WTC11 (cell line): ENCODE measurements at regions not wholly inside any gene's neighbourhood (a gene's known extent, or its start where the extent isn't known, plus 50 kb on each side); places are given as distances from the start of the nearest gene placed in this dataset.

Source experiments
- ATAC-seq: fragments of 200-7000 bp; cut with Tn5 transposase; 2 replicates; pipeline ENCODE4 v1.10.0; 2021; ENCODE audit warnings: mild to moderate bottlenecking, moderate library complexity
- CTCF ChIA-PET: fragments of 300-600 bp; sonication (Branson Sonifier 250); formaldehyde crosslinking; loops from one replicate; lab custom pipeline; 2021; ENCODE audit warnings: antibody characterized with exemption; lab: Charles Lee
- POLR2A ChIA-PET: fragments of 350-600 bp; sonication (Branson Sonifier 250); formaldehyde crosslinking; loops from one replicate; lab custom pipeline; 2021; ENCODE audit warnings: antibody characterized with exemption; lab: Charles Lee
- DNase-seq: peaks from one replicate; pipeline ENCODE4 v3.0.0; 2021; ENCODE audit warnings: low spot score
- H3K27ac Mint-ChIP-seq: 2 replicates; pipeline ENCODE4 v1.8.0; 2021; ENCODE audit warnings: mixed read lengths
- H3K27me3 Mint-ChIP-seq: 2 replicates; pipeline ENCODE4 v1.8.0; 2021; ENCODE audit warnings: low read depth, mild to moderate bottlenecking, moderate library complexity, mixed read lengths
- H3K36me3 Mint-ChIP-seq: 2 replicates; pipeline ENCODE4 v1.8.0; 2021; ENCODE audit warnings: mixed read lengths
- H3K4me1 Mint-ChIP-seq: 2 replicates; pipeline ENCODE4 v1.8.0; 2022; ENCODE audit warnings: mixed read lengths
- H3K4me3 Mint-ChIP-seq: 2 replicates; pipeline ENCODE4 v1.8.0; 2021; ENCODE audit warnings: mild to moderate bottlenecking, moderate library complexity, mixed read lengths
- H3K9me3 Mint-ChIP-seq: 2 replicates; pipeline ENCODE4 v1.8.0; 2021; ENCODE audit warnings: mixed read lengths
- AR ChIP-seq: fragments of 250-450 bp; sonication (Bioruptor Pico); IDR thresholded peaks from 2 replicates; pipeline ENCODE4 v1.9.0; 2021; ENCODE audit warnings: mild to moderate bottlenecking
- ATF1 ChIP-seq: sonication (generic); formaldehyde crosslinking; IDR thresholded peaks from 2 replicates; pipeline ENCODE4 v1.8.1; 2023; ENCODE audit warnings: mild to moderate bottlenecking, moderate library complexity, missing genetic modification reagents
- ATF2 ChIP-seq: sonication (generic); formaldehyde crosslinking; IDR thresholded peaks from 2 replicates; pipeline ENCODE4 v1.8.1; 2022; ENCODE audit warnings: low read depth, missing genetic modification reagents, borderline replicate concordance
- E2F4 ChIP-seq: sonication (generic); formaldehyde crosslinking; IDR thresholded peaks from 2 replicates; pipeline ENCODE4 v1.8.1; 2022; ENCODE audit warnings: low read depth, mild to moderate bottlenecking, moderate library complexity, missing genetic modification reagents, borderline replicate concordance
- ERG ChIP-seq: fragments of 250-450 bp; sonication (Bioruptor Pico); IDR thresholded peaks from 2 replicates; pipeline ENCODE4 v1.8.0; 2021; ENCODE audit warnings: mild to moderate bottlenecking
- FOXJ3 ChIP-seq: sonication (generic); formaldehyde crosslinking; IDR thresholded peaks from 2 replicates; pipeline ENCODE4 v1.9.0; 2021; ENCODE audit warnings: missing genetic modification reagents, mild to moderate bottlenecking, borderline replicate concordance
- FOXP1 ChIP-seq: sonication (generic); formaldehyde crosslinking; IDR thresholded peaks from 2 replicates; pipeline ENCODE4 v1.8.0; 2022; ENCODE audit warnings: missing genetic modification reagents, mild to moderate bottlenecking, moderate library complexity, borderline replicate concordance
- GABPB1 ChIP-seq: sonication (generic); formaldehyde crosslinking; IDR thresholded peaks from 2 replicates; pipeline ENCODE4 v1.8.1; 2023; ENCODE audit warnings: mild to moderate bottlenecking, missing genetic modification reagents
- NR2C2 ChIP-seq: sonication (generic); formaldehyde crosslinking; IDR thresholded peaks from 2 replicates; pipeline ENCODE4 v1.8.0; 2022; ENCODE audit warnings: mild to moderate bottlenecking, missing genetic modification reagents
- NR3C1 ChIP-seq: sonication (generic); formaldehyde crosslinking; conservative IDR thresholded peaks from 2 replicates; pipeline ENCODE4 v1.8.1; 2023; ENCODE audit warnings: low read depth, mild to moderate bottlenecking, missing genetic modification reagents
- TP53 ChIP-seq: sonication (generic); formaldehyde crosslinking; IDR thresholded peaks from 2 replicates; pipeline ENCODE4 v1.8.1; 2023; ENCODE audit warnings: mild to moderate bottlenecking, missing genetic modification reagents
- ZNF396 ChIP-seq: fragments of 250-450 bp; sonication (Bioruptor Pico); IDR thresholded peaks from 2 replicates; pipeline ENCODE4 v1.8.0; 2021; ENCODE audit warnings: mild to moderate bottlenecking, moderate library complexity, borderline replicate concordance
- TF ChIP-seq, protein P1 (sequence below): sonication (generic); formaldehyde crosslinking; IDR thresholded peaks from 2 replicates; pipeline ENCODE4 v1.8.1; 2023; ENCODE audit warnings: mild to moderate bottlenecking, missing genetic modification reagents, moderate library complexity
- TF ChIP-seq, protein P2 (sequence below): sonication (generic); formaldehyde crosslinking; IDR thresholded peaks from 2 replicates; pipeline ENCODE4 v1.8.1; 2023; ENCODE audit warnings: mild to moderate bottlenecking, missing genetic modification reagents
- TF ChIP-seq, protein P3 (sequence below): sonication (generic); formaldehyde crosslinking; IDR thresholded peaks from 2 replicates; pipeline ENCODE4 v1.8.0; 2022; ENCODE audit warnings: mild to moderate bottlenecking, missing genetic modification reagents
- TF ChIP-seq, protein P4 (sequence below): sonication (generic); formaldehyde crosslinking; IDR thresholded peaks from 2 replicates; pipeline ENCODE4 v1.8.1; 2022; ENCODE audit warnings: mild to moderate bottlenecking, moderate library complexity, missing genetic modification reagents
- TF ChIP-seq, protein P5 (sequence below): fragments of 250-450 bp; sonication (Bioruptor Pico); IDR thresholded peaks from 2 replicates; pipeline ENCODE4 v1.9.0; 2021; ENCODE audit warnings: mild to moderate bottlenecking
- TF ChIP-seq, protein P6 (sequence below): sonication (generic); formaldehyde crosslinking; IDR thresholded peaks from 2 replicates; pipeline ENCODE4 v1.8.1; 2023; ENCODE audit warnings: mild to moderate bottlenecking, missing genetic modification reagents
- TF ChIP-seq, protein P7 (sequence below): sonication (generic); formaldehyde crosslinking; conservative IDR thresholded peaks from 2 replicates; pipeline ENCODE4 v1.8.1; 2022; ENCODE audit warnings: mild to moderate bottlenecking, missing genetic modification reagents

DNA sequence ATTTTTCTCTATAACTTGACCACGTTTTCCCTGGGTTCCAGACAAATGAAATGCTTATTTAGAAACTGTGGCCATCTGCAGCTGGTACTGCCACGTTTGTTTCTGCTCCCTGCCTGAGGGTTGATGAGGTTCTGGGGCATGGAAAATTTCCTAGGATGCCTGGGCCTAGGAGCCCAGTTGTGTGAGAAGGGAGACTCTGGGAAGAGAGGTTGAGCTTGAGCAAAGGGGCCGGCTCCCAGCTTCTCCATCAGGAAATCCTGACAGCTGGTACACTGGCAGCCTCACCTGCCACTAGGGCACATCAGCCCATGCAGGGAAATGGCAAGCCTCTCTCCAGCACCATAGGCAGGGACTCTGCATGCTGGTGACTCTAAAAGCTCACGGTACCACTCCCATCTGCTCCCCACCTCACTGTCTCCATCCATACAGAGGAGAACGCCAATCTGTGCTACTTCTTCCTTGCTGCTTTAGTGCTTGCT, 165.4 kb upstream of the PPP2R3A start (continued):
- TF ChIP-seq, protein P1, sequence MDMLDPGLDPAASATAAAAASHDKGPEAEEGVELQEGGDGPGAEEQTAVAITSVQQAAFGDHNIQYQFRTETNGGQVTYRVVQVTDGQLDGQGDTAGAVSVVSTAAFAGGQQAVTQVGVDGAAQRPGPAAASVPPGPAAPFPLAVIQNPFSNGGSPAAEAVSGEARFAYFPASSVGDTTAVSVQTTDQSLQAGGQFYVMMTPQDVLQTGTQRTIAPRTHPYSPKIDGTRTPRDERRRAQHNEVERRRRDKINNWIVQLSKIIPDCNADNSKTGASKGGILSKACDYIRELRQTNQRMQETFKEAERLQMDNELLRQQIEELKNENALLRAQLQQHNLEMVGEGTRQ, result no peak
- TF ChIP-seq FOXP1 (CRISPR knock-in tag) (no peak), ATF2 (CRISPR knock-in tag) (no peak), NR2C2 (CRISPR knock-in tag) (no peak)
- TF ChIP-seq, protein P2, sequence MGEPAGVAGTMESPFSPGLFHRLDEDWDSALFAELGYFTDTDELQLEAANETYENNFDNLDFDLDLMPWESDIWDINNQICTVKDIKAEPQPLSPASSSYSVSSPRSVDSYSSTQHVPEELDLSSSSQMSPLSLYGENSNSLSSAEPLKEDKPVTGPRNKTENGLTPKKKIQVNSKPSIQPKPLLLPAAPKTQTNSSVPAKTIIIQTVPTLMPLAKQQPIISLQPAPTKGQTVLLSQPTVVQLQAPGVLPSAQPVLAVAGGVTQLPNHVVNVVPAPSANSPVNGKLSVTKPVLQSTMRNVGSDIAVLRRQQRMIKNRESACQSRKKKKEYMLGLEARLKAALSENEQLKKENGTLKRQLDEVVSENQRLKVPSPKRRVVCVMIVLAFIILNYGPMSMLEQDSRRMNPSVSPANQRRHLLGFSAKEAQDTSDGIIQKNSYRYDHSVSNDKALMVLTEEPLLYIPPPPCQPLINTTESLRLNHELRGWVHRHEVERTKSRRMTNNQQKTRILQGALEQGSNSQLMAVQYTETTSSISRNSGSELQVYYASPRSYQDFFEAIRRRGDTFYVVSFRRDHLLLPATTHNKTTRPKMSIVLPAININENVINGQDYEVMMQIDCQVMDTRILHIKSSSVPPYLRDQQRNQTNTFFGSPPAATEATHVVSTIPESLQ, result no peak

DNA sequence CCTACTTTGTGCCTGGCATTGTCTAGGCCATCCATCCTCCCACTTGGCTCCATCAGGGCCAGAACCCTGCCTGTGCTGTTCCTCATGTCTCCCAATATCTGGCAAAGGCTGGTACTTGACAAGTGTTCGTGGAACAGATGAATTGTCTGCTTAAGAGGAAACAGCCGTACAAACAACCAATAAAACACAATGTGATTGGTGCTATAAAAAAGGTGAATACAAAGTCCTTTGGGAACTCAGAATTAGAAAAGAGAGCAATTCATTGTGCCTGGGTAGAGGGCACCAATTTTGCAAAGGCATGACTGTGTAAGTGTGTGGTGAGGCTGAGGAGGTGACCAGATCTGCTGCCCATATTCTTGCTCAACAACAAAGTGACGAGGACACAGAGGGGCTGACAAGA, 164.5 kb upstream of the PPP2R3A start:
- H3K36me3 Mint-ChIP-seq, result no peaks in the 10 kb centered on the region
- H3K4me1 Mint-ChIP-seq, result peaks cover 6% of the 10 kb centered on the region; the same call in 1 of the 2 replicates
- H3K9me3 Mint-ChIP-seq, result peaks cover 7% of the 10 kb centered on the region
- DNase-seq, result no peak
- no peak for ATAC-seq
- H3K27ac Mint-ChIP-seq, result no peak overlapping the region
- CTCF ChIA-PET, result interaction anchor here (1.4 kb wide), 1 partner anchor 9 kb away, joined by 3 read pairs; no protein-coding TSS in a partner anchor
- peaks cover 3% of the 10 kb centered on the region; the same call in 1 of the 2 replicates for H3K27me3 Mint-ChIP-seq
- no peak overlapping the region for H3K4me3 Mint-ChIP-seq
- POLR2A ChIA-PET, result no interaction called here
- TF ChIP-seq, protein P3, sequence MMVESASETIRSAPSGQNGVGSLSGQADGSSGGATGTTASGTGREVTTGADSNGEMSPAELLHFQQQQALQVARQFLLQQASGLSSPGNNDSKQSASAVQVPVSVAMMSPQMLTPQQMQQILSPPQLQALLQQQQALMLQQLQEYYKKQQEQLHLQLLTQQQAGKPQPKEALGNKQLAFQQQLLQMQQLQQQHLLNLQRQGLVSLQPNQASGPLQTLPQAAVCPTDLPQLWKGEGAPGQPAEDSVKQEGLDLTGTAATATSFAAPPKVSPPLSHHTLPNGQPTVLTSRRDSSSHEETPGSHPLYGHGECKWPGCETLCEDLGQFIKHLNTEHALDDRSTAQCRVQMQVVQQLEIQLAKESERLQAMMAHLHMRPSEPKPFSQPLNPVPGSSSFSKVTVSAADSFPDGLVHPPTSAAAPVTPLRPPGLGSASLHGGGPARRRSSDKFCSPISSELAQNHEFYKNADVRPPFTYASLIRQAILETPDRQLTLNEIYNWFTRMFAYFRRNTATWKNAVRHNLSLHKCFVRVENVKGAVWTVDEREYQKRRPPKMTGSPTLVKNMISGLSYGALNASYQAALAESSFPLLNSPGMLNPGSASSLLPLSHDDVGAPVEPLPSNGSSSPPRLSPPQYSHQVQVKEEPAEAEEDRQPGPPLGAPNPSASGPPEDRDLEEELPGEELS (CRISPR knock-in tag), result no peak
- no peak for TF ChIP-seq E2F4 (CRISPR knock-in tag)
- TF ChIP-seq ERG, result no peak
- no peak for TF ChIP-seq ATF1 (CRISPR knock-in tag)
- TF ChIP-seq AR (CRISPR knock-in tag), result no peak
- TF ChIP-seq, protein P4, sequence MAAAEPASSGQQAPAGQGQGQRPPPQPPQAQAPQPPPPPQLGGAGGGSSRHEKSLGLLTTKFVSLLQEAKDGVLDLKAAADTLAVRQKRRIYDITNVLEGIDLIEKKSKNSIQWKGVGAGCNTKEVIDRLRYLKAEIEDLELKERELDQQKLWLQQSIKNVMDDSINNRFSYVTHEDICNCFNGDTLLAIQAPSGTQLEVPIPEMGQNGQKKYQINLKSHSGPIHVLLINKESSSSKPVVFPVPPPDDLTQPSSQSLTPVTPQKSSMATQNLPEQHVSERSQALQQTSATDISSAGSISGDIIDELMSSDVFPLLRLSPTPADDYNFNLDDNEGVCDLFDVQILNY (CRISPR knock-in tag), result no peak
- TF ChIP-seq, protein P5, sequence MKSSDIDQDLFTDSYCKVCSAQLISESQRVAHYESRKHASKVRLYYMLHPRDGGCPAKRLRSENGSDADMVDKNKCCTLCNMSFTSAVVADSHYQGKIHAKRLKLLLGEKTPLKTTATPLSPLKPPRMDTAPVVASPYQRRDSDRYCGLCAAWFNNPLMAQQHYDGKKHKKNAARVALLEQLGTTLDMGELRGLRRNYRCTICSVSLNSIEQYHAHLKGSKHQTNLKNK (CRISPR knock-in tag), result no peak
- TF ChIP-seq, protein P6, sequence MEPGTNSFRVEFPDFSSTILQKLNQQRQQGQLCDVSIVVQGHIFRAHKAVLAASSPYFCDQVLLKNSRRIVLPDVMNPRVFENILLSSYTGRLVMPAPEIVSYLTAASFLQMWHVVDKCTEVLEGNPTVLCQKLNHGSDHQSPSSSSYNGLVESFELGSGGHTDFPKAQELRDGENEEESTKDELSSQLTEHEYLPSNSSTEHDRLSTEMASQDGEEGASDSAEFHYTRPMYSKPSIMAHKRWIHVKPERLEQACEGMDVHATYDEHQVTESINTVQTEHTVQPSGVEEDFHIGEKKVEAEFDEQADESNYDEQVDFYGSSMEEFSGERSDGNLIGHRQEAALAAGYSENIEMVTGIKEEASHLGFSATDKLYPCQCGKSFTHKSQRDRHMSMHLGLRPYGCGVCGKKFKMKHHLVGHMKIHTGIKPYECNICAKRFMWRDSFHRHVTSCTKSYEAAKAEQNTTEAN (CRISPR knock-in tag), result no peak
- TF ChIP-seq ZNF396 (CRISPR knock-in tag), result no peak
- TF ChIP-seq TP53 (CRISPR knock-in tag), result no peak
- no peak for TF ChIP-seq FOXJ3 (CRISPR knock-in tag)
- TF ChIP-seq NR3C1 (CRISPR knock-in tag), result no peak
- no peak for TF ChIP-seq GABPB1 (CRISPR knock-in tag)
- TF ChIP-seq, protein P7, sequence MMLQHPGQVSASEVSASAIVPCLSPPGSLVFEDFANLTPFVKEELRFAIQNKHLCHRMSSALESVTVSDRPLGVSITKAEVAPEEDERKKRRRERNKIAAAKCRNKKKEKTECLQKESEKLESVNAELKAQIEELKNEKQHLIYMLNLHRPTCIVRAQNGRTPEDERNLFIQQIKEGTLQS (CRISPR knock-in tag), result no peak
- TF ChIP-seq, protein P1, result no peak
